ENCODE measurements at regions not wholly inside any gene's neighbourhood (a gene's known extent, or its start where the extent isn't known, plus 50 kb on each side); places are given as distances from the start of the nearest gene placed in this dataset.

DNA sequence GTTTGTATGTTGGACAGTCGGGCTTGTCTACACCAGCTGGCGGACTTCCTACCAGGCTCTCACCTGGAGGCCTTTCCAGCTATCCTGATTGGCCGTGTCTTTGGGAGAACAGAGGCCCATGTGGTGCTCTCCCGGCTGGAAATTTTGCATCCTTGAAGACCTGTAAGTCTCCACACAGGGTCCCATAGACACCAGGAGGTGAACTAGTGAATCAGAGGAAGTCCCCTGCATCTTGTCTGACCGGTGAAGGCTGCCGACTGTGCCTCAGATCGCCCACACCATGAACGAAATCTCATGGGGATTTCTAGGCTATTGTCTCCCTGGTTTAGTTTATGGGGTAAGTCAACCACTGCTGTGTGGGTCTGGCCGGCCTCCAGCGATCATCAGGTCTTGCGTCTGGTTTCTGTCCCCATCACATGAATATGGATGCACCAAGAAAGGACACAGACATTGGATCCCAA lies 108.4 kb upstream of the LYZL2 start:
- ATAC-seq = no peak

GRCh38 chr10:30736685-30737232 lies 107.2 kb upstream of the LYZL2 start:
- 42 to 49% methylated on average over 10 of the region's 10 CpGs for WGBS, 2 donors
- no peak for TF ChIP-seq CTCF (IDR thresholded peaks at IDR 0.05)
- Histone ChIP-seq H3K9me3 (no peaks in the 10 kb centered on the region), H3K36me3 (no peaks in the 10 kb centered on the region), H3K4me1 (peaks cover 0 to 8% (median 6%) of the 10 kb centered on the region in 9 donors), H3K4me3 (no peak overlapping the region), H3K27ac (peak overlapping the region in 1 of 10 donors; percentile 26), H3K27me3 (no peaks in the 10 kb centered on the region)
- ATAC-seq (peak in 5 of 8 donors; percentile 37 to 94 (median 80)), DNase-seq (no peak)
- intact Hi-C loops (cut with DNase I) = no loop called here

More for the DNA sequence above, 108.4 kb upstream of the LYZL2 start:
- Histone ChIP-seq H3K36me3 (no peaks in the 10 kb centered on the region), H3K4me1 (peaks cover 0 to 8% (median 6%) of the 10 kb centered on the region in 9 donors), H3K9me3 (no peaks in the 10 kb centered on the region), H3K4me3 (no peak overlapping the region), H3K27me3 (no peaks in the 10 kb centered on the region), H3K27ac (no peak overlapping the region)
- no peak for DNase-seq
- whole genome bisulfite sequencing, 2 donors = 90 to 92% methylated on average over 11 of the region's 11 CpGs
- intact Hi-C loops (cut with DNase I) = no loop called here
- TF ChIP-seq CTCF (IDR thresholded peaks at IDR 0.05) = no peak

GRCh38 chr10:30734901-30735300 lies 105.3 kb upstream of the LYZL2 start:
- Histone ChIP-seq H3K4me1 (peaks cover 0 to 8% (median 6%) of the 10 kb centered on the region in 9 donors), H3K36me3 (no peaks in the 10 kb centered on the region), H3K4me3 (no peak overlapping the region), H3K9me3 (no peaks in the 10 kb centered on the region), H3K27me3 (no peaks in the 10 kb centered on the region), H3K27ac (no peak overlapping the region)
- 64 to 69% methylated on average over 9 of the region's 9 CpGs for WGBS, 2 donors
- ATAC-seq (no peak), DNase-seq (no peak)
- intact Hi-C loops (cut with DNase I) = no loop called here
- no peak for TF ChIP-seq CTCF (IDR thresholded peaks at IDR 0.05)

GRCh38 chr10:30732671-30733070 lies 103.1 kb upstream of the LYZL2 start:
- intact Hi-C loops (cut with DNase I) = no loop called here

More at GRCh38 chr10:30732671-30733070, 103.1 kb upstream of the LYZL2 start:
- TF ChIP-seq CTCF (IDR thresholded peaks at IDR 0.05) = no peak
- Histone ChIP-seq H3K4me3 (no peak overlapping the region), H3K27me3 (no peaks in the 10 kb centered on the region), H3K36me3 (no peaks in the 10 kb centered on the region), H3K9me3 (no peaks in the 10 kb centered on the region), H3K27ac (no peak overlapping the region), H3K4me1 (peaks cover 0 to 8% (median 6%) of the 10 kb centered on the region in 9 donors)
- DNase-seq (no peak), ATAC-seq (no peak)
- WGBS, 2 donors = 97 to 98% methylated on average over 6 of the region's 6 CpGs
